ENCODE measurements at regions not wholly inside any gene's neighbourhood (a gene's known extent, or its start where the extent isn't known, plus 50 kb on each side); places are given as distances from the start of the nearest gene placed in this dataset.
A peak's percentile ranks its signal among the peaks of the same experiment; 100 is the strongest.

DNA sequence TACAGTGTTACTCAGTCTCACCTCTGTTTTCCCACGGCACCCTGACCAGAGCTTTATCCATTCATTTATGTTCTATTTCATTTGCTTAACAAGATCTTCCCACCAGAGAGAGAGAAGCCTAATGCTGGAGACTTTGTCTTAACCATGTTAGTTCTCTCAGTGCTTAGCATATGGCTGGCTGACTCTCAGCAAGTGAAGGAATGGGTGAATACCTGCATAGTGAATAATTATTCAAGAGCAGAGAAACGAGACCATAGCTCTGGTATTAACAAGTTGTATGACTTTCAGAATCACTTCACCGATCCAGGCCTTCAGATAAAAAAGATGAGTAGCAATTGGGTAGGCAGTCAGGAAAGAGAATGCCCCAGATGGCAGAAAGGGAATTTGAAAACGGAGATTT is 686.3 kb downstream of the LIG4 start:
- H3K9me3 ChIP-seq, result no peaks in the 10 kb centered on the region
- H3K4me1 ChIP-seq, result no peaks in the 10 kb centered on the region
- ATAC-seq, result no peak
- H3K4me3 ChIP-seq, result no peak overlapping the region
- TF ChIP-seq, protein P1, sequence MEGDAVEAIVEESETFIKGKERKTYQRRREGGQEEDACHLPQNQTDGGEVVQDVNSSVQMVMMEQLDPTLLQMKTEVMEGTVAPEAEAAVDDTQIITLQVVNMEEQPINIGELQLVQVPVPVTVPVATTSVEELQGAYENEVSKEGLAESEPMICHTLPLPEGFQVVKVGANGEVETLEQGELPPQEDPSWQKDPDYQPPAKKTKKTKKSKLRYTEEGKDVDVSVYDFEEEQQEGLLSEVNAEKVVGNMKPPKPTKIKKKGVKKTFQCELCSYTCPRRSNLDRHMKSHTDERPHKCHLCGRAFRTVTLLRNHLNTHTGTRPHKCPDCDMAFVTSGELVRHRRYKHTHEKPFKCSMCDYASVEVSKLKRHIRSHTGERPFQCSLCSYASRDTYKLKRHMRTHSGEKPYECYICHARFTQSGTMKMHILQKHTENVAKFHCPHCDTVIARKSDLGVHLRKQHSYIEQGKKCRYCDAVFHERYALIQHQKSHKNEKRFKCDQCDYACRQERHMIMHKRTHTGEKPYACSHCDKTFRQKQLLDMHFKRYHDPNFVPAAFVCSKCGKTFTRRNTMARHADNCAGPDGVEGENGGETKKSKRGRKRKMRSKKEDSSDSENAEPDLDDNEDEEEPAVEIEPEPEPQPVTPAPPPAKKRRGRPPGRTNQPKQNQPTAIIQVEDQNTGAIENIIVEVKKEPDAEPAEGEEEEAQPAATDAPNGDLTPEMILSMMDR (IDR thresholded peaks at IDR 0.05), result no peak
- H3K36me3 ChIP-seq, result no peaks in the 10 kb centered on the region
- DNase-seq, result no peak
- no peaks in the 10 kb centered on the region for H3K27me3 ChIP-seq
- intact Hi-C loops (cut with DNase I), result no loop called here
- no peak overlapping the region for H3K27ac ChIP-seq

DNA sequence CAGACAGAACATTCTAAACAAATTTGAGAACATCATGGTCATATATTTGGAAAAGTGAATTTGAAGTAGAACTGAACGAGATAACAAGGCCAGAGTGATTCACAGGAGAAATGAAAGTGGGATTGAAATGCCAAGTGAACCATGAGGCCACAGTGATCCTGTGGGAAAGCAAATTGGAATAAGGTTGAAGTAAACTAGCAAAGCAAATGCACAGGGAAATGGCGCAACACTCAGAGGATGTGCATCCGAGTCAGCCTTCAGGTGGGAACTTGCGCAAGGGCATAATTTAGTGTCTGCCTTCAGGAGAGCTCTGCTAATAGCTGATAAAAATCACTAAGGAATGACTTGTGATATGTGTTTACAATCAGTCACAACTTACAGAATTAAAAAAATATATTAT is 696.6 kb downstream of the LIG4 start:
- DNase-seq, result no peak
- Histone ChIP-seq H3K9me3 (no peaks in the 10 kb centered on the region), H3K36me3 (no peaks in the 10 kb centered on the region), H3K4me3 (no peak overlapping the region), H3K27me3 (no peaks in the 10 kb centered on the region), H3K27ac (no peak overlapping the region), H3K4me1 (no peaks in the 10 kb centered on the region)
- TF ChIP-seq, protein P1 (IDR thresholded peaks at IDR 0.05), result no peak
- no peak for ATAC-seq
- intact Hi-C loops (cut with DNase I), result no loop called here

DNA sequence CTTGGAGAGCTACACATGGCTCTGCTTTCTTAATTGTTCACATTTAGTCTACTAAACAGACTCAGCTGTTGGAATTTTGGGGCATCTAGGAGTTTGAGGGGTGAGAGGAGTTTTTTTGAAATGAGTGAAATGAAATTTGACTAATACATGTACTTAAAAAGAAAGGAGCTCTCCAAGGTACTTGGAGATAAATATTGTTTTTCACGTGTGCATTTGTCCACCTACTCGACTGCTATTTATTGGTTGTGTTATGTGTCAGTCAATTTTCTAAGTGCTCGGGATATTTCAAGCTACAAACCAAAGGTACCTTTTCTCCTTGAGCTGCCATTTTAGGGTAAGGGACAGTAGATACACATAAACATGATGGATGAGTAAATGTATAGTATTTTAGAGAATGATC is 697.0 kb downstream of the LIG4 start:
- Histone ChIP-seq H3K9me3 (no peaks in the 10 kb centered on the region), H3K27me3 (no peaks in the 10 kb centered on the region), H3K4me1 (no peaks in the 10 kb centered on the region), H3K27ac (no peak overlapping the region), H3K4me3 (no peak overlapping the region), H3K36me3 (no peaks in the 10 kb centered on the region)
- ATAC-seq (no peak), DNase-seq (peak in 2 of 4 donors; percentile 4 to 12)
- TF ChIP-seq, protein P1 (IDR thresholded peaks at IDR 0.05), result no peak
- intact Hi-C loops (cut with DNase I), result no loop called here

DNA sequence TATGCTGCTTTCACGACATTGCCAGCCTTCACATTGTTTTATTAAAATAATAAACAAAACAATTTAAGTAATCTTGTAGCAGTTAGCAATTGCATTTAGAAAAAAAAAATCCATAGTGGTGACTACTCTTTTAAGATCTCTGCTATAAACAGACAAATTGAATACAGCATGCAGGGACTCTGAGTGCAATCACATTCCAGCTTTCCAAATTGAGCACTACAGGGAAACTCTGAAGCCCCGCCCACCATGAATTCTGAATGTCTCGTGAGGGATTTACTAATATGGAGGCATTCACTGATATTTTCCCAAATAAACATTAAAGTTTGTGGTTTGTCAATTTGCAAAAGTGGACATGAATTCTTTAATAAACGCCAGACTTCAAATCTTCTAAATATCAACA is 698.8 kb downstream of the LIG4 start:
- ATAC-seq (no peak), DNase-seq (no peak)
- no peaks in the 10 kb centered on the region for H3K4me1 ChIP-seq
- no peak overlapping the region for H3K27ac ChIP-seq
- intact Hi-C loops (cut with DNase I), result no loop called here
- TF ChIP-seq, protein P1 (IDR thresholded peaks at IDR 0.05), result no peak
- H3K36me3 ChIP-seq, result no peaks in the 10 kb centered on the region
- H3K27me3 ChIP-seq, result no peaks in the 10 kb centered on the region
- H3K4me3 ChIP-seq, result no peak overlapping the region
- H3K9me3 ChIP-seq, result no peaks in the 10 kb centered on the region

DNA sequence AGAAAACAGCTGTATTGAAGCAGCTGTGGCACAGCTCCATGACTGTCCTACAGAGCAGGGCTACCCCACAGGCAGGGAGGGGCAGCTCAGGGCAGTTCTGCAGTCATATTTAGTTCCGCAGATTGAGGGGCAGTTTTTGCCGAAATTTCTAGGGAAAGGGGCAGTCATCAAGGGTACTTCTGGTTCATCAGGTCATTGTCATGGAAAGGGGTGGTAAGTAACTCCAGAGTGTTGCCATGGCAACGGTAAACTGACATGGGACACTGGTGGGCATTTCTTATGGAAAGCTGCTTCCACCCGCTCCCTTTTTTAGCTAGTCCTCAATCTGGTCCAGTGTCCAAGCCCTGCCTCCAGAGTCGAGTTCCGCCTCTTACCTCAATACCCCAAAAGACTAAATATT is 702.8 kb downstream of the LIG4 start:
- Histone ChIP-seq H3K4me1 (no peaks in the 10 kb centered on the region), H3K9me3 (no peaks in the 10 kb centered on the region), H3K36me3 (no peaks in the 10 kb centered on the region), H3K4me3 (no peak overlapping the region), H3K27me3 (no peaks in the 10 kb centered on the region), H3K27ac (no peak overlapping the region)
- ATAC-seq, result no peak
- TF ChIP-seq, protein P1 (IDR thresholded peaks at IDR 0.05), result no peak
- DNase-seq, result no peak
- intact Hi-C loops (cut with DNase I), result no loop called here

Measured in left lung (tissue), 4 donors.